ENCODE measurements at regions not wholly inside any gene's neighbourhood (a gene's known extent, or its start where the extent isn't known, plus 50 kb on each side); places are given as distances from the start of the nearest gene placed in this dataset.

- intact Hi-C loops (cut with micrococcal nuclease; ENCODE audit: unreplicated experiment), result no loop called here
- CTCF ChIA-PET, result no interaction called here
- no peaks in the 10 kb centered on the region for H3K9me3 Mint-ChIP-seq (ENCODE audit: unreplicated experiment)
- no peaks in the 10 kb centered on the region for H3K27me3 Mint-ChIP-seq (ENCODE audit: insufficient read depth, unreplicated experiment)
- Histone ChIP-seq H3K27me3 (replicated peaks; ENCODE audit: control insufficient read depth, insufficient read depth, low read length) (no peaks in the 10 kb centered on the region), H3K4me1 (no peaks in the 10 kb centered on the region), H3K36me3 (ENCODE audit: control insufficient read depth, insufficient read depth, low read length) (no peaks in the 10 kb centered on the region), H3K9me3 (no peaks in the 10 kb centered on the region), H3K4me3 (ENCODE audit: low read depth, low read length) (no peak overlapping the region)
- H3K4me3 Mint-ChIP-seq (ENCODE audit: unreplicated experiment), result no peak overlapping the region
- BruUV-seq (replicated peaks), result no TSS peak
- no peak overlapping the region for H3K27ac Mint-ChIP-seq (ENCODE audit: unreplicated experiment)
- POLR2A ChIA-PET, result no interaction called here
- H3K4me1 Mint-ChIP-seq (ENCODE audit: low read depth, unreplicated experiment), result peaks cover 10% of the 10 kb centered on the region
- no peaks in the 10 kb centered on the region for H3K36me3 Mint-ChIP-seq (ENCODE audit: insufficient read depth, unreplicated experiment)
- TF ChIP-seq CTCF (IDR thresholded peaks at IDR 0.05; ENCODE audit: insufficient read depth in 1 of 2, low read depth in 1 of 2, low read length in 1 of 2, severe bottlenecking in 1 of 2, unreplicated experiment in 1 of 2), result no peak
- DNase-seq, result no peak
Measured at GRCh38 chr5:74116266-74116665, 490.3 kb downstream of the ARHGEF28 start.

GRCh38 chr5:74113927-74114326 lies 487.9 kb downstream of the ARHGEF28 start:
- CTCF ChIA-PET, result no interaction called here
- no peaks in the 10 kb centered on the region for H3K27me3 Mint-ChIP-seq (ENCODE audit: insufficient read depth, unreplicated experiment)
- peaks cover 10% of the 10 kb centered on the region for H3K4me1 Mint-ChIP-seq (ENCODE audit: low read depth, unreplicated experiment)
- H3K4me1 ChIP-seq, result no peaks in the 10 kb centered on the region
- H3K36me3 Mint-ChIP-seq (ENCODE audit: insufficient read depth, unreplicated experiment), result no peaks in the 10 kb centered on the region
- POLR2A ChIA-PET, result no interaction called here
- H3K4me3 Mint-ChIP-seq (ENCODE audit: unreplicated experiment), result no peak overlapping the region
- H3K9me3 Mint-ChIP-seq (ENCODE audit: unreplicated experiment), result no peaks in the 10 kb centered on the region
- H3K27ac Mint-ChIP-seq (ENCODE audit: unreplicated experiment), result no peak overlapping the region
- H3K36me3 ChIP-seq (ENCODE audit: control insufficient read depth, insufficient read depth, low read length), result no peaks in the 10 kb centered on the region
- no peak overlapping the region for H3K4me3 ChIP-seq (ENCODE audit: low read depth, low read length)
- intact Hi-C loops (cut with micrococcal nuclease; ENCODE audit: unreplicated experiment), result no loop called here
- no peak for TF ChIP-seq CTCF (IDR thresholded peaks at IDR 0.05; ENCODE audit: insufficient read depth in 1 of 2, low read depth in 1 of 2, low read length in 1 of 2, severe bottlenecking in 1 of 2, unreplicated experiment in 1 of 2)
- no peaks in the 10 kb centered on the region for H3K9me3 ChIP-seq
- DNase-seq, result no peak
- H3K27me3 ChIP-seq (replicated peaks; ENCODE audit: control insufficient read depth, insufficient read depth, low read length), result no peaks in the 10 kb centered on the region
- no TSS peak for BruUV-seq (replicated peaks)

- H3K4me1 ChIP-seq, result no peaks in the 10 kb centered on the region
- no peaks in the 10 kb centered on the region for H3K27me3 ChIP-seq (replicated peaks; ENCODE audit: control insufficient read depth, insufficient read depth, low read length)
- no TSS peak for BruUV-seq (replicated peaks)
- H3K4me3 ChIP-seq (ENCODE audit: low read depth, low read length), result no peak overlapping the region
- no peak overlapping the region for H3K4me3 Mint-ChIP-seq (ENCODE audit: unreplicated experiment)
- no peaks in the 10 kb centered on the region for H3K36me3 ChIP-seq (ENCODE audit: control insufficient read depth, insufficient read depth, low read length)
- H3K27ac Mint-ChIP-seq (ENCODE audit: unreplicated experiment), result no peak overlapping the region
- H3K9me3 Mint-ChIP-seq (ENCODE audit: unreplicated experiment), result no peaks in the 10 kb centered on the region
- H3K9me3 ChIP-seq, result no peaks in the 10 kb centered on the region
- H3K27me3 Mint-ChIP-seq (ENCODE audit: insufficient read depth, unreplicated experiment), result no peaks in the 10 kb centered on the region
- no peaks in the 10 kb centered on the region for H3K36me3 Mint-ChIP-seq (ENCODE audit: insufficient read depth, unreplicated experiment)
- POLR2A ChIA-PET, result no interaction called here
- intact Hi-C loops (cut with micrococcal nuclease; ENCODE audit: unreplicated experiment), result no loop called here
- CTCF ChIA-PET, result no interaction called here
- peaks cover 10% of the 10 kb centered on the region for H3K4me1 Mint-ChIP-seq (ENCODE audit: low read depth, unreplicated experiment)
- no peak for TF ChIP-seq CTCF (IDR thresholded peaks at IDR 0.05; ENCODE audit: insufficient read depth in 1 of 2, low read depth in 1 of 2, low read length in 1 of 2, severe bottlenecking in 1 of 2, unreplicated experiment in 1 of 2)
- DNase-seq, result no peak
Measured at GRCh38 chr5:74113196-74113540, 487.2 kb downstream of the ARHGEF28 start.
